ENCODE measurements at regions not wholly inside any gene's neighbourhood (a gene's known extent, or its start where the extent isn't known, plus 50 kb on each side); places are given as distances from the start of the nearest gene placed in this dataset.
"Not testable (repeated sequence)": the region's sequence is repeated elsewhere in the genome, so short reads cannot be mapped to it uniquely, and the experiment has no call there.

DNA sequence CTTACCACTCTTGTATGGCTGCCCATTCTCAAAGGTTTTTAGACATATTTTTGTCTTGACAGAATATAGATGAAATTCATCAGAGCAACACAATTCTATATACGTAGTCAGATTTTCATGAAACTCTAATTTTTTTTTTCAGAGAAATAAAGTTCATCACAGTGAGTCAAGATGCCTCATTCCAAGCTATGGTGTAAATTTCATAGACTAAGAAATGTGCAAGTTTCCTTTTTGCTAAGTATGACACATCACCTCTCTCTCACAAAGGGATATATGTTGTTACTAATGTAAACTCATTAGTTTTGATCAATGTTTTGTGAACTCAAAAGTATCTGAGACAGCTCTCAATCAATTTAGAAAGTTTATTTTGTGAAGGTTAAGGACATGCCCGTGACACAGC is 60.4 kb upstream of the ATXN3L start:
- TF ChIP-seq, protein P1, sequence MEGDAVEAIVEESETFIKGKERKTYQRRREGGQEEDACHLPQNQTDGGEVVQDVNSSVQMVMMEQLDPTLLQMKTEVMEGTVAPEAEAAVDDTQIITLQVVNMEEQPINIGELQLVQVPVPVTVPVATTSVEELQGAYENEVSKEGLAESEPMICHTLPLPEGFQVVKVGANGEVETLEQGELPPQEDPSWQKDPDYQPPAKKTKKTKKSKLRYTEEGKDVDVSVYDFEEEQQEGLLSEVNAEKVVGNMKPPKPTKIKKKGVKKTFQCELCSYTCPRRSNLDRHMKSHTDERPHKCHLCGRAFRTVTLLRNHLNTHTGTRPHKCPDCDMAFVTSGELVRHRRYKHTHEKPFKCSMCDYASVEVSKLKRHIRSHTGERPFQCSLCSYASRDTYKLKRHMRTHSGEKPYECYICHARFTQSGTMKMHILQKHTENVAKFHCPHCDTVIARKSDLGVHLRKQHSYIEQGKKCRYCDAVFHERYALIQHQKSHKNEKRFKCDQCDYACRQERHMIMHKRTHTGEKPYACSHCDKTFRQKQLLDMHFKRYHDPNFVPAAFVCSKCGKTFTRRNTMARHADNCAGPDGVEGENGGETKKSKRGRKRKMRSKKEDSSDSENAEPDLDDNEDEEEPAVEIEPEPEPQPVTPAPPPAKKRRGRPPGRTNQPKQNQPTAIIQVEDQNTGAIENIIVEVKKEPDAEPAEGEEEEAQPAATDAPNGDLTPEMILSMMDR (conservative IDR thresholded peaks at IDR 0.05): no peak
- no peak for DNase-seq
- WGBS (ENCODE audit: extremely low coverage, insufficient read length, low lambda C conversion rate): no CpG with 5 or more reads among the region's 2 CpGs

DNA sequence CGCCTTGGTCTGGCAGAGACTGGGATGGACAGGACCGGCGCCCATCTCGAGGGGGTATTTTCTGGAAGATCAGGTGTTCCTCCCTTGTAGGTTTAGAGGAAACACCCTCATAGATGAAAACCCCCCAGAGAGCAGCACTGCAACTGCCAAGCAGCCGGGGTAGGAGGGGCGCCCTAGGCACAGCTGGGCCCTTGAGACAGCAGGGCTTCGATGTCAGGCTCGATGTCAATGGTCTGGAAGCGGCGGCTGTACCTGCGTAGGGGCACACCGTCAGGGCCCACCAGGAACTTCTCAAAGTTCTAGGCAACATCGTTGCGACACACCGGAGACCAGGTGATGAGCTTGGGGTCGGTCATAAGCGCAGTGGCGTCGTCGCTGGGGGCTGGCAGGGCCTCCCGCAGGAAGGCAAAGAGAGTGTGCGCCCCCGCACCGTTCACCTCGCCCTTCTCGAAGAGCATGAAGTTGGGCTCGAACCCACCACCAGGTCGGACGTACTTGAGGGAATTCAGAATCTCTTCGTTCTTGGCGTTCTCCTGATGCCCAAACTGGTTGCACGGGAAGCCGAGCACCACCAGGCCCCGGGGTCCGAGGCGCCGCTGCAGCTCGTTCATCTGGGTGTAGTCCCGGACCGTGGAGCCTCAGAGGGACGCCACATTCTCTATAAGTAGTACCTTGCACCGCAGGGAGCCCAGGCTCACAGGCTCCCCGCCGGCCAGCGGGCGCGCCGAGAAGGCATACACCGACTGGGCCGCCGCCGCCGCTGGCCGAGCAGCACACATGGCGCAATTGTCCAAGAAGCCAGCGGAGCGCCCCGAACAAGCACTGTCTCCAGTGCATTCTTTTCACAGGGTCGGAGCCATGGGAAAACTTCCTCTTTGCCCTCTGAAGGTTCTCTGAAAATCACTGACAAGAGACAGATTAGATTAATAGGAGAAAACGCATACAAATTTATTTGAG is 59.0 kb upstream of the ATXN3L start:
- not testable (repeated sequence) for H4K20me1 ChIP-seq (ENCODE audit: control insufficient read depth, insufficient read depth, insufficient read length)
- no CpG with 5 or more reads among the region's 60 CpGs for whole genome bisulfite sequencing (ENCODE audit: extremely low coverage, insufficient read length, low lambda C conversion rate)
- H3K9me3 Mint-ChIP-seq: peaks cover 68 to 74% of the 10 kb centered on the region in 2 experiments

More for the DNA sequence above, 60.4 kb upstream of the ATXN3L start:
- Mint-ChIP-seq H3K4me1 (peaks cover 20 to 25% of the 10 kb centered on the region in 2 experiments), H3K27me3 (ENCODE audit: low read depth) (no peaks in the 10 kb centered on the region), H3K9me3 (peaks cover 70 to 73% of the 10 kb centered on the region in 2 experiments), H3K27ac (no peak overlapping the region), H3K36me3 (ENCODE audit: insufficient read depth in 1 of 3, low read depth in 3 of 3) (peaks cover 0 to 3% (median 0%) of the 10 kb centered on the region in 3 experiments; a peak in 4 of 7 replicates), H3K4me3 (no peak overlapping the region)
- H3K27ac ChIP-seq (ENCODE audit: insufficient read length, low read depth, low read length): no peak overlapping the region
- no peaks in the 10 kb centered on the region for H3K79me1 ChIP-seq (ENCODE audit: insufficient read depth, low read depth, low read length, poor library complexity, severe bottlenecking)
- H3K9ac ChIP-seq (ENCODE audit: extremely low read depth, insufficient read length, low read length): no peak overlapping the region
- no peaks in the 10 kb centered on the region for H3K9me3 ChIP-seq (ENCODE audit: control insufficient read depth, low read depth, low read length)
- H2BK15ac ChIP-seq (ENCODE audit: low read depth, low read length): no peak overlapping the region
- no peak overlapping the region for H2AK5ac ChIP-seq (ENCODE audit: insufficient read length, low read length)
- H3K23me2 ChIP-seq (ENCODE audit: insufficient read length, low read depth, low read length, poor library complexity, severe bottlenecking): no peaks in the 10 kb centered on the region
- no peak overlapping the region for H3K4me2 ChIP-seq (ENCODE audit: insufficient read depth, insufficient read length, low read length)
- H3K14ac ChIP-seq (ENCODE audit: insufficient read depth, low read length): no peak overlapping the region
- no peak overlapping the region for H4K91ac ChIP-seq (ENCODE audit: insufficient read length, low read depth, low read length)
- no peaks in the 10 kb centered on the region; the same call in 1 of the 2 replicates for H3K4me1 ChIP-seq (ENCODE audit: insufficient read depth, low read length)
- no peak overlapping the region for H4K5ac ChIP-seq (ENCODE audit: insufficient read length, low read depth, low read length)
- no peak overlapping the region for H3K23ac ChIP-seq (ENCODE audit: insufficient read length, low read depth, low read length)
- H2AFZ ChIP-seq (ENCODE audit: low read length): no peak overlapping the region
- H2BK5ac ChIP-seq (ENCODE audit: insufficient read length, low read length): no peak overlapping the region
- H2BK20ac ChIP-seq (ENCODE audit: low read depth, low read length, poor library complexity, severe bottlenecking): no peak overlapping the region
- no peaks in the 10 kb centered on the region for H3K27me3 ChIP-seq (ENCODE audit: insufficient read depth, low read length)
- H3T11ph ChIP-seq (ENCODE audit: low read length): no peak overlapping the region
- no peaks in the 10 kb centered on the region for H3K79me2 ChIP-seq (ENCODE audit: insufficient read depth, low read length)
- no peak overlapping the region for H2BK120ac ChIP-seq (ENCODE audit: low read depth, low read length, poor library complexity, severe bottlenecking)
- no peak overlapping the region for H2BK12ac ChIP-seq (ENCODE audit: insufficient read length, low read depth, low read length)
- H3K4ac ChIP-seq (ENCODE audit: low read depth, low read length): no peak overlapping the region
- no peak overlapping the region for H3K56ac ChIP-seq (ENCODE audit: insufficient read length, low read depth, low read length)
- no peak overlapping the region for H3K18ac ChIP-seq (ENCODE audit: insufficient read length, low read depth, low read length)
- H4K8ac ChIP-seq (replicated peaks; ENCODE audit: insufficient read length, low read depth, low read length): no peak overlapping the region
- no peaks in the 10 kb centered on the region for H4K20me1 ChIP-seq (ENCODE audit: control insufficient read depth, insufficient read depth, insufficient read length)

More for the DNA sequence above, 59.0 kb upstream of the ATXN3L start:
- H3K79me2 ChIP-seq (ENCODE audit: insufficient read depth, low read length); H4K91ac ChIP-seq (ENCODE audit: insufficient read length, low read depth, low read length); H2BK20ac ChIP-seq (ENCODE audit: low read depth, low read length, poor library complexity, severe bottlenecking); H3K9ac ChIP-seq (ENCODE audit: extremely low read depth, insufficient read length, low read length); H3K27ac Mint-ChIP-seq; H3K18ac ChIP-seq (ENCODE audit: insufficient read length, low read depth, low read length); H3K4me1 ChIP-seq (ENCODE audit: insufficient read depth, low read length); H3K23me2 ChIP-seq (ENCODE audit: insufficient read length, low read depth, low read length, poor library complexity, severe bottlenecking); H2BK5ac ChIP-seq (ENCODE audit: insufficient read length, low read length); H3K23ac ChIP-seq (ENCODE audit: insufficient read length, low read depth, low read length); H3K4me2 ChIP-seq (ENCODE audit: insufficient read depth, insufficient read length, low read length); H3K14ac ChIP-seq (ENCODE audit: insufficient read depth, low read length); H4K5ac ChIP-seq (ENCODE audit: insufficient read length, low read depth, low read length); H3K4me3 Mint-ChIP-seq; DNase-seq; H3K27me3 ChIP-seq (ENCODE audit: insufficient read depth, low read length); H2BK120ac ChIP-seq (ENCODE audit: low read depth, low read length, poor library complexity, severe bottlenecking); H3K56ac ChIP-seq (ENCODE audit: insufficient read length, low read depth, low read length); H2BK15ac ChIP-seq (ENCODE audit: low read depth, low read length); H3K27ac ChIP-seq (ENCODE audit: insufficient read length, low read depth, low read length); H2BK12ac ChIP-seq (ENCODE audit: insufficient read length, low read depth, low read length); H3K9me3 ChIP-seq (ENCODE audit: control insufficient read depth, low read depth, low read length); H4K8ac ChIP-seq (replicated peaks; ENCODE audit: insufficient read length, low read depth, low read length); H3K79me1 ChIP-seq (ENCODE audit: insufficient read depth, low read depth, low read length, poor library complexity, severe bottlenecking); H2AK5ac ChIP-seq (ENCODE audit: insufficient read length, low read length); H3K27me3 Mint-ChIP-seq (ENCODE audit: low read depth); H2AFZ ChIP-seq (ENCODE audit: low read length); H3K4ac ChIP-seq (ENCODE audit: low read depth, low read length); H3T11ph ChIP-seq (ENCODE audit: low read length); H3K36me3 Mint-ChIP-seq (ENCODE audit: insufficient read depth in 1 of 3, low read depth in 3 of 3): not testable (repeated sequence)
- peaks cover 19 to 22% of the 10 kb centered on the region in 2 experiments for H3K4me1 Mint-ChIP-seq

Data from H9 (cell line).